NT2/D1 (cell line): ENCODE measurements at regions not wholly inside any gene's neighbourhood (a gene's known extent, or its start where the extent isn't known, plus 50 kb on each side); places are given as distances from the start of the nearest gene placed in this dataset.

Experiments
- YY1 ChIP-seq: IDR thresholded peaks from 2 replicates; pipeline ENCODE4 v1.6.1; 2011; ENCODE audit not compliant: insufficient read length, insufficient read depth
- ZNF274 ChIP-seq: IDR thresholded peaks from 2 replicates; pipeline ENCODE4 v1.6.1; 2011; ENCODE audit warnings: mild to moderate bottlenecking, low read depth, low read length

- TF ChIP-seq ZNF274 (no peak), YY1 (no peak)
Observed at GRCh38 chr7:130927564-130927963, 193.6 kb upstream of the KLF14 start.
